ACHN (cell line): ENCODE measurements at regions not wholly inside any gene's neighbourhood (a gene's known extent, or its start where the extent isn't known, plus 50 kb on each side); places are given as distances from the start of the nearest gene placed in this dataset.
"Not testable (repeated sequence)": the region's sequence is repeated elsewhere in the genome, so short reads cannot be mapped to it uniquely, and the experiment has no call there.

Experiments
- DNase-seq: peaks from one replicate; pipeline ENCODE4 v3.0.0-alpha.2; 2015
- in situ Hi-C: cut with HindIII; loops from 2 replicates; pipeline ENCODE4 v1.10.0; 2017; ENCODE audit warnings: low sequenced_read_pairs, low pct_ligation_motif_present, low pct_unique_long_range_greater_than_20kb

DNA sequence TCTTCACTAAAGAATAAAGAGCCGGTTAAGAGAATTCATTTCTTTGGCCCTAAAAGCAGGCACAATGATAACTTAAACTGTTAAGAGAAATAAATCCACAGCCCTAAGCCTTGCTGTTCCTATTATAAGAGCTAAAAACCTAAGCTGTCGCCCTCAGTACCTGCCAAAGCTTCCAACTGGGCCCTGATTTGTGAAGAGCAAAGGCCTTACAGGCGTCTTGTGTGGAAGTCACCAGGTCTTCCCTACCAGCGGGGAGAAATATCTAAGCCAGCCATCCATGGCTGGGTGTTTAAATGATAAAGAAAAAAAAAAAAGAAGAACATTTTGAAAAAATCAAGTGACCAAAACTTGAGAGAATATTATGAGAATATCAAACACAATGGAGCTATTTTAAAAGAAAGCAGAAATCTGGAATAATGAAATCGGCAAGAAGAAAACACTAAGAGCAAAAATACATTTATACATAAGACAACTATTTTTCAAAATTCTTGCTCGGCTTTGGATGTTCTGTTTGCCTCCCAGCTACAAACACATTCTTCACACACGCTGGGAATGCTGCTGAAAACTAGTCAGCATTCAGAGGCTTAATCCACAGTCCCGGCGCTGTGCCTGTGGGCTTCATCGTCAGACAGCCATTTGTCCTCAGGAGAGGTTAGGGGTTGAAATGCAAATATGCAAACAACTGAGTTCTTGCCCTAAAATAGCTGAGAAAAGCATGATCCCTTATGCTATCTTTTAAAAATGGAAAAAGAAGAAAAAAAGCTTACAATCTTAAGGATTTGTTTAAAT lies 89.8 kb upstream of the LSM14A start:
- DNase-seq: no peak
- in situ Hi-C loops: no loop called here

DNA sequence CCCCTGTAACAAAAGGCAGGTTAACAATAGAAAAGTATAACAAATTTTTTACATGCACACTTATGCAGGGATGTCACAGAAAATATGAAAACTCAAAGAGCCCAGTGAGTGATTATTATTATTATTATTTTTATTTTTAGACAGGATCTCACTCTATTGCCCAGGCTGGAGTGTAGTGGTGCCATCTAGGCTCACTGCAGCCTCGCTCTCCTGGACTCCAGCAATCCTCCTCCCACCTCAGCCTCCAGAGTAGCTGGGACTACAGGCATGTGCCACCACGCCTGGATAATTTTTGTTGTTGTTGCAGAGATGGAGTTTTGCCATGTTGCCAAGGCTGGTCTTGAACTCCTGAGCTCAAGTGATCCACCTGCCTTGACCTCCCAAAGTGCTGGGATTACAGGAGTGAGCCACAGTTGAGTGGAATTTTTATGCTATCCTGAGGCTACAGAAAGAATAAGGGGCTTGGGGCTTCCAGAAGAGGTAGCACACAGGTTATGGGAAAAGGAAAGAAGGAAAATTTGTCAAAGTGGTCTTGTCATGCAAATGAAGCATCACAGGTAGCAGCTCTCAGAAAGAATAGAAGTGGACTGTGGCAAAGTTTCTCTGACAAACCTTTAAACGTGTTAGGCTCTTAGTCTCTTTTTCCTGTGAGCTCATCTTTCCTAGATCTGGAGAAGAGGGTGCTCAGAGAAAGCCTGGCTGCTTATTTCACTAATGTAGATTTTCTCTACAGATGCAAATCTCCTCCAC lies 87.7 kb upstream of the LSM14A start:
- in situ Hi-C loops: no loop called here
- no peak for DNase-seq

- in situ Hi-C loops: no loop called here
Observed at GRCh38 chr19:34085336-34085735, 87.0 kb upstream of the LSM14A start.

GRCh38 chr19:34088292-34088691 lies 84.0 kb upstream of the LSM14A start:
- no peak for DNase-seq
- in situ Hi-C loops: no loop called here

More at GRCh38 chr19:34085336-34085735, 87.0 kb upstream of the LSM14A start:
- DNase-seq: no peak

GRCh38 chr19:34089566-34089965 lies 82.7 kb upstream of the LSM14A start:
- in situ Hi-C loops: no loop called here
- DNase-seq: no peak

GRCh38 chr19:34094960-34095359 lies 77.3 kb upstream of the LSM14A start:
- DNase-seq: no peak
- in situ Hi-C loops: no loop called here

- in situ Hi-C loops, DNase-seq: not testable (repeated sequence)
Observed at GRCh38 chr19:34095411-34095810, 76.9 kb upstream of the LSM14A start.

DNA sequence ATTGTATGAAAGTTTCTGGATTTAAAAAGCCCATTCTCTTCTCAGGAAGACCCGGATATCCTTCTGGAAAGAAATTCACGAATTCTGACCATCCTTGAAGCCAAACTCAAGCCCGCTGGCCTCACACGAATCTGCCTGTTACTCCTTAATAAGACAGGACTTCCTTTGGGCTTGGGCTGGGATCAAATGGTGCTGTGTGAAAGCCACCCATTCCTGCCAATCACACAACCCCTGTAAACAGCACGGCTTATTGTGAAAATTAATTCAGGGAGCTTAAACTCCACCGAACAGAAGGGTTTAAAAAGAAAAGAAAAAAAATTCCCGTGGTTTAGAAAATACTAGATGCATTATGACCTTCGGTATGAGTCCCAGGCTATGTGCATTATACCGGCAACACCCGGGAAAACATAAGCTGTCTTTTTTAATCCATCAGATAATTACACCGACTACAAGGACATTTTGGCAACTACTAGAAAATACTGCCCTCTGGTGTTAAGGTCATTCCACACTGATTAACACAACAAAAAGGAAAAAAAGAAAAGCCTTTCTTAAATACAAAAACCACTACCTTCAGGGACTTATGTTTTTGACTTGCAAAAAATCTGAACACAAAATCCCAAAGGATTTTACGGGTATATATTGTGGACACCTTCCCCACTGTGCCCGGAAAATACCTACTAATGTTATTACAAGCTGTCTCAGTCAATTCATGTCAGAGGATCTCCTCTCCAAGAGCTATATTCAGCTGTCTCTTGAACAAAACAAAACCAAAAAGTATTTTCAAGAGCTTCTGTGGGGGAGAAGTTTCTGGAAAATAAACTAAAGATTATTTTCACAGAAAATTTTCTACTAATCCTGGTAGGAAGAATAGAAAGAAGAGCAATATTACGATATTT lies 76.0 kb upstream of the LSM14A start:
- peak; percentile 51 for DNase-seq
- in situ Hi-C loops: no loop called here

DNA sequence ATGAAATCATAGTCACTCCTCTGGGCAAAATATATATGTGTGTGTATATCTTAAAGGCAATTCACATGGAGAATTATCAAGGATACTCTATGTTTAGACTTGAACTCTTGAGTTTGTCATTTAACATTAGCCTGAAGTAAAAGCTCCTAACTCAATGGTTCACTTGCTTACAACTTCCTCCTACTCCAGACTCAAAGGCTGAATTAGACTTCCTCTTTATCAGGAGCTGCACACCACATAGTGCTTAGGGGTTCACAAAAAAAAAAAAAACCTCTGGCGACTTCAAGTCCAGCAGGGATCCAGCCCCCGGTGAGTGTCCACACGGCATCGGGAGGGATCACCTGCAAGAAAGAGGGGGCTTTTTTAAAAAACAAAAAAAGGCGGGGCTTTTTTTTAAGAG lies 68.2 kb upstream of the LSM14A start:
- no peak for DNase-seq
- in situ Hi-C loops: no loop called here

DNA sequence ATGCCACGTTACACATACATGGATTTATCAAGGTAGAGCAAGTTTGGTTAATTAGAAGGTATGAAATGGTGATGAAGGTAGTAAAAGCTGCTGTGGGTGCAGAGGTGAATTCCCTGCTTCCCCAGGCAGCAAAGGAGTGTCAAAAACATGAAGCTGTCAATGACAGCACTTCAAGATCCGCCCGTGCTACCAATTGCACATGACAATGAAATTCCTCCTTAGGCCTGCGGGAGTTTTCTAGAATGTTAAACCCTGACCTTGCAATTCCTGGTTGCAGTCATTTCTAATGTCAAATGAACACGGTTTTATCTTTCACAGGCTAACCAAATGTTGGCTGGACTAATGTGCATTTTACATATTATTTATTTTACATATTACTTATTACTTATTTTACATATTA lies 67.7 kb upstream of the LSM14A start:
- in situ Hi-C loops: no loop called here
- no peak for DNase-seq

GRCh38 chr19:34109596-34109995 lies 62.7 kb upstream of the LSM14A start:
- in situ Hi-C loops: no loop called here
- DNase-seq: peak; percentile 22

- DNase-seq: no peak
- in situ Hi-C loops: no loop called here
Observed at GRCh38 chr19:34118879-34119748, 53.2 kb upstream of the LSM14A start.

GRCh38 chr19:34120141-34120540 lies 52.2 kb upstream of the LSM14A start:
- DNase-seq: no peak
- in situ Hi-C loops: no loop called here

GRCh38 chr19:34120846-34121639 lies 51.3 kb upstream of the LSM14A start:
- in situ Hi-C loops: no loop called here
- DNase-seq: peak; percentile 46
